NOMO-1 treated with dmso at 0.1 percent for 144 hours (cell line): ENCODE measurements at regions not wholly inside any gene's neighbourhood (a gene's known extent, or its start where the extent isn't known, plus 50 kb on each side); places are given as distances from the start of the nearest gene placed in this dataset.

Experiments used
- DNase-seq: peaks from one replicate; lab custom pipeline; 2025; ENCODE audit not compliant: unreplicated experiment; lab: John Stamatoyannopoulos, UW

GRCh38 chr9:75609401-75609800 lies 281.1 kb upstream of the PCSK5 start:
- DNase-seq, result no peak

GRCh38 chr9:75610246-75610645 lies 280.2 kb upstream of the PCSK5 start:
- DNase-seq, result no peak

GRCh38 chr9:75612205-75612604 lies 278.3 kb upstream of the PCSK5 start:
- no peak for DNase-seq

- no peak for DNase-seq
Observed at GRCh38 chr9:75612754-75613153, 277.7 kb upstream of the PCSK5 start.

GRCh38 chr9:75615284-75615683 lies 275.2 kb upstream of the PCSK5 start:
- no peak for DNase-seq

GRCh38 chr9:75616052-75616451 lies 274.4 kb upstream of the PCSK5 start:
- no peak for DNase-seq

- DNase-seq, result no peak
Observed at GRCh38 chr9:75616841-75617566, 273.5 kb upstream of the PCSK5 start.

- no peak for DNase-seq
Observed at GRCh38 chr9:75623462-75623861, 267.0 kb upstream of the PCSK5 start.

GRCh38 chr9:75624998-75625397 lies 265.5 kb upstream of the PCSK5 start:
- no peak for DNase-seq

GRCh38 chr9:75626860-75627259 lies 263.6 kb upstream of the PCSK5 start:
- no peak for DNase-seq

GRCh38 chr9:75628952-75629351 lies 261.5 kb upstream of the PCSK5 start:
- no peak for DNase-seq

GRCh38 chr9:75633451-75634057 lies 256.9 kb upstream of the PCSK5 start:
- no peak for DNase-seq

GRCh38 chr9:75636427-75637045 lies 253.9 kb upstream of the PCSK5 start:
- DNase-seq, result no peak

- no peak for DNase-seq
Observed at GRCh38 chr9:75639971-75640610, 250.4 kb upstream of the PCSK5 start.

- DNase-seq, result no peak
Observed at GRCh38 chr9:75642522-75642921, 248.0 kb upstream of the PCSK5 start.

GRCh38 chr9:75644649-75645048 lies 245.8 kb upstream of the PCSK5 start:
- DNase-seq, result no peak

GRCh38 chr9:75648034-75648433 lies 242.4 kb upstream of the PCSK5 start:
- DNase-seq, result no peak

GRCh38 chr9:75649060-75649459 lies 241.4 kb upstream of the PCSK5 start:
- no peak for DNase-seq

GRCh38 chr9:75651709-75652108 lies 238.8 kb upstream of the PCSK5 start:
- no peak for DNase-seq

- DNase-seq, result no peak
Observed at GRCh38 chr9:75653335-75653734, 237.1 kb upstream of the PCSK5 start.

GRCh38 chr9:75653750-75654149 lies 236.7 kb upstream of the PCSK5 start:
- no peak for DNase-seq

- no peak for DNase-seq
Observed at GRCh38 chr9:75657015-75657414, 233.5 kb upstream of the PCSK5 start.
